Mesendoderm (in vitro differentiated cells): ENCODE measurements at regions not wholly inside any gene's neighbourhood (a gene's known extent, or its start where the extent isn't known, plus 50 kb on each side); places are given as distances from the start of the nearest gene placed in this dataset.

Source experiments
- DNase-seq: peaks from one replicate; pipeline ENCODE4 v3.0.0; 2013
- H2AK5ac ChIP-seq: 2 replicates; pipeline ENCODE4 v1.6.1; 2013; ENCODE audit warnings: low read length, inconsistent platforms
- H2BK120ac ChIP-seq: 2 replicates; pipeline ENCODE4 v1.6.1; 2013; ENCODE audit warnings: low read depth, mild to moderate bottlenecking, low read length, moderate library complexity, mixed read lengths
- H2BK15ac ChIP-seq: replicated peaks from 2 replicates; pipeline ENCODE4 v1.6.1; 2013; ENCODE audit warnings: low read depth, mild to moderate bottlenecking, moderate library complexity
- H2BK5ac ChIP-seq: 2 replicates; pipeline ENCODE4 v1.6.1; 2013; ENCODE audit warnings: low read length, inconsistent platforms
- H3K18ac ChIP-seq: 2 replicates; pipeline ENCODE4 v1.6.1; 2013; ENCODE audit warnings: mild to moderate bottlenecking, low read length, mixed read lengths
- H3K23ac ChIP-seq: one replicate; pipeline ENCODE4 v1.6.1; 2013; ENCODE audit warnings: low read length
- H3K27ac ChIP-seq: 2 replicates; pipeline ENCODE4 v1.5.1; 2013; ENCODE audit warnings: low read depth, mild to moderate bottlenecking, inconsistent platforms, low read length, moderate library complexity
- H3K27me3 ChIP-seq: 2 replicates; pipeline ENCODE4 v1.6.1; 2013; ENCODE audit warnings: low read length, control low read depth, mild to moderate bottlenecking, inconsistent platforms; ENCODE audit not compliant: insufficient read depth, poor library complexity
- H3K36me3 ChIP-seq: 2 replicates; pipeline ENCODE4 v1.6.1; 2013; ENCODE audit warnings: low read length, inconsistent platforms; ENCODE audit not compliant: control insufficient read depth, insufficient read depth
- H3K4ac ChIP-seq: one replicate; pipeline ENCODE4 v1.6.1; 2013; ENCODE audit warnings: low read depth, mild to moderate bottlenecking, low read length, moderate library complexity
- H3K4me1 ChIP-seq: 2 replicates; pipeline ENCODE4 v1.6.1; 2013; ENCODE audit warnings: low read depth, low read length, inconsistent platforms; ENCODE audit not compliant: control insufficient read depth
- H3K4me2 ChIP-seq: 2 replicates; pipeline ENCODE4 v1.6.1; 2013; ENCODE audit warnings: low read length
- H3K4me3 ChIP-seq: 2 replicates; pipeline ENCODE4 v1.5.1; 2013; ENCODE audit warnings: mild to moderate bottlenecking, low read length
- H3K56ac ChIP-seq: one replicate; pipeline ENCODE4 v1.6.1; 2013; ENCODE audit warnings: low read length
- H3K79me1 ChIP-seq: 2 replicates; pipeline ENCODE4 v1.6.1; 2013; ENCODE audit warnings: low read length, inconsistent platforms
- H3K79me2 ChIP-seq: 2 replicates; pipeline ENCODE4 v1.6.1; 2013; ENCODE audit warnings: mild to moderate bottlenecking, low read length; ENCODE audit not compliant: control insufficient read depth, insufficient read depth
- H3K9ac ChIP-seq: 2 replicates; pipeline ENCODE4 v1.6.1; 2013; ENCODE audit warnings: low read length, inconsistent platforms
- H4K5ac ChIP-seq: one replicate; pipeline ENCODE4 v1.6.1; 2013; ENCODE audit warnings: low read length
- H4K8ac ChIP-seq: one replicate; pipeline ENCODE4 v1.6.1; 2013; ENCODE audit warnings: low read depth, mild to moderate bottlenecking, control low read depth, low read length, moderate library complexity
- WGBS: extraction: QIAGEN DNeasy Blood & Tissue Kit; methylation state at CpG from one replicate; pipeline ENCODE4 v1.1.7; 2013; ENCODE audit warnings: low lambda C conversion rate, missing lambda C conversion rate; ENCODE audit not compliant: insufficient coverage; ENCODE audit errors: extremely low coverage; 5-methylcytosine and 5-hydroxymethylcytosine counted together

DNA sequence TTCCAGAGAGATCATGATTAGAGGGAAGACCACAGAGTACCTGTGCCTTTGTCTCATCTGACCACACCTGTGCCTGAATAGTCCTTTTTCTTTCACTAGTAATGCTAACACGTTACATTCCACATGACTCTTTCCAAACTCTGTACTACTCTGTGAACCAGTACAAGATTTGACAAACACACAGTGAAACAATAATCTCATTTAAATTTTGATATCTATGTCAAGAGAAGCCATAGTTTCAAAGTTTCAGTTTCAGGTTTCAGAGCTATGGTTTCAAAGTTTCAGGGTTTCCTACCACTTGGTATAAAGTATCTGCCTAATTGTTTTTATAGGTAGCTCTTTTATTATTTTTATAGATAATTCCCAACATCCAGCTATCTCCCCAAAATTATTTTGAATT lies 62.0 kb upstream of the PHACTR2 start:
- no peak overlapping the region for H3K56ac ChIP-seq
- no peaks in the 10 kb centered on the region for H3K79me1 ChIP-seq
- H2BK120ac ChIP-seq: no peak overlapping the region
- peaks cover 1% of the 10 kb centered on the region for H3K4me1 ChIP-seq
- no peak overlapping the region for H2AK5ac ChIP-seq
- H3K79me2 ChIP-seq: no peaks in the 10 kb centered on the region
- H3K4ac ChIP-seq: no peak overlapping the region
- DNase-seq: no peak
- no peak overlapping the region for H3K18ac ChIP-seq
- H3K4me2 ChIP-seq: no peak overlapping the region
- H3K27ac ChIP-seq: no peak overlapping the region
- H4K8ac ChIP-seq: no peak overlapping the region
- H3K23ac ChIP-seq: no peak overlapping the region
- no CpG with 5 or more reads among the region's 1 CpG for WGBS
- no peak overlapping the region for H4K5ac ChIP-seq
- H3K9ac ChIP-seq: no peak overlapping the region
- no peaks in the 10 kb centered on the region for H3K27me3 ChIP-seq
- no peak overlapping the region for H2BK15ac ChIP-seq
- H3K4me3 ChIP-seq: no peak overlapping the region
- no peaks in the 10 kb centered on the region for H3K36me3 ChIP-seq
- no peak overlapping the region for H2BK5ac ChIP-seq

GRCh38 chr6:143614235-143614634 lies 63.5 kb upstream of the PHACTR2 start:
- Histone ChIP-seq H3K36me3 (no peaks in the 10 kb centered on the region), H4K8ac (no peak overlapping the region), H3K4me3 (no peak overlapping the region), H3K27ac (no peak overlapping the region), H3K27me3 (no peaks in the 10 kb centered on the region), H3K23ac (no peak overlapping the region), H3K4me2 (no peak overlapping the region), H3K56ac (no peak overlapping the region), H3K4ac (no peak overlapping the region), H2BK15ac (no peak overlapping the region), H2AK5ac (no peak overlapping the region), H3K9ac (no peak overlapping the region), H2BK5ac (no peak overlapping the region), H3K4me1 (no peaks in the 10 kb centered on the region), H3K79me1 (no peaks in the 10 kb centered on the region), H3K18ac (no peak overlapping the region), H4K5ac (no peak overlapping the region), H3K79me2 (no peaks in the 10 kb centered on the region), H2BK120ac (no peak overlapping the region)
- whole genome bisulfite sequencing: no CpG with 5 or more reads among the region's 1 CpG
- no peak for DNase-seq

- WGBS: no CpG with 5 or more reads among the region's 5 CpGs
- H3K9ac ChIP-seq: no peak overlapping the region
- no peak overlapping the region for H3K4me3 ChIP-seq
- H3K56ac ChIP-seq: no peak overlapping the region
- H3K27me3 ChIP-seq: no peaks in the 10 kb centered on the region
- no peaks in the 10 kb centered on the region for H3K79me1 ChIP-seq
- H2BK120ac ChIP-seq: no peak overlapping the region
- no peak overlapping the region for H3K27ac ChIP-seq
- H2BK15ac ChIP-seq: no peak overlapping the region
- H3K4me1 ChIP-seq: no peaks in the 10 kb centered on the region
- H4K8ac ChIP-seq: no peak overlapping the region
- no peak for DNase-seq
- no peak overlapping the region for H3K4ac ChIP-seq
- H3K4me2 ChIP-seq: no peak overlapping the region
- no peak overlapping the region for H2AK5ac ChIP-seq
- H3K79me2 ChIP-seq: no peaks in the 10 kb centered on the region
- H4K5ac ChIP-seq: no peak overlapping the region
- H3K36me3 ChIP-seq: no peaks in the 10 kb centered on the region
- no peak overlapping the region for H2BK5ac ChIP-seq
- H3K18ac ChIP-seq: no peak overlapping the region
- H3K23ac ChIP-seq: no peak overlapping the region
Observed at GRCh38 chr6:143613749-143614148, 64.0 kb upstream of the PHACTR2 start.

DNA sequence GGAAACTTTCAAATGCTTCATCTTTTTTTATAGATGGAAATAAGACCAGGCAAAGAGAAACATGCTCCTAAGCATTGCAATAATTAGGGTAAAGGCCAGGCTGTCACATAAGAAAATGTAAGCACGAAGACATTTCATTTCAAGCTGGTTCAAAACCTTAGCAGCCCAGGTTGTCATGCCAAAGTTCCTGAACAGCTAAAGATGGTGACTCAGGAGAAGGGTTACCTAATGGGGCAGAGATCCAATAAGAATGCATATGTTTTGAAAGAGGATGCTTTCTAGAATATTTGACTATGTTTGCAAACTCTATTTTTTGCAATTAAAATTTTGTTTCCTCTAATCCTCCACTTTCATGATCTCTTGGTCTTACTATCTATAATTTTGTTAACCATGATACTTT lies 65.6 kb upstream of the PHACTR2 start:
- Histone ChIP-seq H3K27me3 (no peaks in the 10 kb centered on the region), H3K27ac (no peak overlapping the region), H3K4me1 (no peaks in the 10 kb centered on the region), H4K5ac (no peak overlapping the region), H3K4me3 (no peak overlapping the region), H3K79me1 (no peaks in the 10 kb centered on the region), H3K79me2 (no peaks in the 10 kb centered on the region), H3K4me2 (no peak overlapping the region), H3K36me3 (no peaks in the 10 kb centered on the region), H3K4ac (no peak overlapping the region), H3K56ac (no peak overlapping the region), H3K23ac (no peak overlapping the region), H4K8ac (no peak overlapping the region), H3K9ac (no peak overlapping the region), H3K18ac (no peak overlapping the region), H2BK120ac (no peak overlapping the region), H2AK5ac (no peak overlapping the region), H2BK15ac (no peak overlapping the region), H2BK5ac (no peak overlapping the region)
- no peak for DNase-seq
- WGBS: no CpG with 5 or more reads among the region's 1 CpG

GRCh38 chr6:143611580-143611979 lies 66.2 kb upstream of the PHACTR2 start:
- H3K23ac ChIP-seq: no peak overlapping the region
- H3K4me3 ChIP-seq: no peak overlapping the region
- no peaks in the 10 kb centered on the region for H3K79me2 ChIP-seq
- H2AK5ac ChIP-seq: no peak overlapping the region
- no peaks in the 10 kb centered on the region for H3K4me1 ChIP-seq
- no peak overlapping the region for H3K4me2 ChIP-seq
- no peak overlapping the region for H4K5ac ChIP-seq
- no peaks in the 10 kb centered on the region for H3K27me3 ChIP-seq
- H3K56ac ChIP-seq: no peak overlapping the region
- no peak overlapping the region for H2BK5ac ChIP-seq
- H2BK120ac ChIP-seq: no peak overlapping the region
- H3K18ac ChIP-seq: no peak overlapping the region
- H2BK15ac ChIP-seq: no peak overlapping the region
- no peak overlapping the region for H3K4ac ChIP-seq
- WGBS: no CpG with 5 or more reads among the region's 5 CpGs
- no peak overlapping the region for H3K27ac ChIP-seq
- no peaks in the 10 kb centered on the region for H3K79me1 ChIP-seq
- DNase-seq: no peak
- H4K8ac ChIP-seq: no peak overlapping the region
- no peak overlapping the region for H3K9ac ChIP-seq
- no peaks in the 10 kb centered on the region for H3K36me3 ChIP-seq

DNA sequence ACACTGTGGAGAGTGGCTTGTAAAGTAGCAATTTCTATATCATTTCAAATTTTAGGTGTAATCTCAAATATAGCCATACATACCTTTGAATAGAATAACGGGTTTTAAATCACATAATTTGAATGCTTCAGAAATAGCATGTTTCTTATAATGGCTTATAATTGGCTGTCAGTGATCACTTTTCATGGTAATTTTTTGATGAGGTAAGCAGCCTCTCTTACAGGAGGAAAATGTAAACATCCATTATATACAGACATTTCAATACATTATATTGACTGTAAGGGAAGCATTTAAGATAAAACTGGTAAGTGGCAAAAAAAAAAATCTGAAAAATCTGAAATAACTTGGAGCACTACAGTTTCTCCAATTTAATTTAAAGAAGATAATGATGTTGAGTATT lies 67.8 kb upstream of the PHACTR2 start:
- Histone ChIP-seq H3K56ac (no peak overlapping the region), H4K8ac (no peak overlapping the region), H2BK15ac (no peak overlapping the region), H3K9ac (no peak overlapping the region), H3K23ac (no peak overlapping the region), H3K4me1 (no peaks in the 10 kb centered on the region), H3K18ac (no peak overlapping the region), H3K79me1 (no peaks in the 10 kb centered on the region), H3K27me3 (no peaks in the 10 kb centered on the region), H3K4me2 (no peak overlapping the region), H4K5ac (no peak overlapping the region), H2BK120ac (no peak overlapping the region), H3K4me3 (no peak overlapping the region), H3K4ac (no peak overlapping the region), H3K79me2 (no peaks in the 10 kb centered on the region), H3K27ac (no peak overlapping the region), H3K36me3 (no peaks in the 10 kb centered on the region), H2AK5ac (no peak overlapping the region), H2BK5ac (no peak overlapping the region)
- no CpG with 5 or more reads among the region's 1 CpG for WGBS
- no peak for DNase-seq
